HG03571 (cell line): ENCODE measurements at regions not wholly inside any gene's neighbourhood (a gene's known extent, or its start where the extent isn't known, plus 50 kb on each side); places are given as distances from the start of the nearest gene placed in this dataset.

Source experiments
- ATAC-seq: cut with Tn5 transposase; IDR thresholded peaks from one replicate; pipeline ENCODE4 v1.9.1; 2021; ENCODE audit not compliant: unreplicated experiment

DNA sequence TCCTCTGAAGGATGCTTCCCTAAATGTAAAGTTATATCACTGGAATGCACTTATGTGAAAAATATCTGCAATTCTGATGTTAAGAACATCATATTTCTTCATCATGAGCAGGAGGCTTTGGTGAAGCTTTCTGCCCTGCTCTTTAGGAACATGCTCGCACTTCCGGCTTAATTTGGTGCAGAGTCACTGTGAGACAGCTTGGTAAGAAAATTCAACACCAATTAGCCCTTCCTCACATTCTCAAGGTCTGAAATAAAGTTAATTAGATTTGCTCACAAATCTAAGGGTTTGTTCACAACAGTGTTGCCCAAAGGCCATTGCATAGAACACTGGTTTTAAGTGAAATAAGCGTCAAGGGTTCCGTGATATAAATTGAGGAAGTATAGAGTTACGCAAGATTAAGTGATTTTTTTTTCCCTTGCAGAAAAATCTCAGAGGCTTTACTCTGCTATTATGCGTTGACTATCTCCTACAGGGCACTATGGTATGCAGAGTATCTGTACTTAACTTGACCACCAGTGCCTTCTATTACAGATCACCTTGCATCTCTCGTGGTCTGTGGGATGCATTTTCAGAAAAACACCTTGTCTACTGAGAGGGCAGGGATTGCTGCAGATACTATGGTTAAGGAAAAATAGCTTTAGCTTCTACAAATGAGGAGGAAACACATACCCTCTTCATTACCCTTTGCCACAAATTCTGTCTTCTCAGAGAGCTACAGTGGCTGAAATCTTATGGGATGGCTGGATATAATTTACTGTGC, 953.9 kb downstream of the TYW1 start:
- ATAC-seq, result no peak

DNA sequence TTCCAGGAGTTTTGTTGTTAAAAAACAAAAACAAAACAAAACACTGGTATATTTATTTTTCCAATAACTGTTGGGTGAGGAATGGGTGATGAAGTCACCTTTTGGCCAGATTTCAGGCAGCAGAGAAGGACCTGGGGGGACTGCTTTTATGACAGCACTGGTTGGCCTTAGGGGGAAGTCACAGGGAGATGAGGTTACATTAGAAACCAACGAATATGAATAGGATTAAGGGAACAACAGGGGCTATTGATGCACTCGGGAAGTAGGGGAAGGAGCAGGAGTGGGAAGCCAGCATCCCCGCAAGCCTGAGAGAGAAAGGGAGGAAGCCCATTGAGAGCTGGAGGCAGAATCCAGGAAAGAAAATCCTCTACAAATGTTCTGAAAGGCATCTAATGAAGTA, 958.4 kb downstream of the TYW1 start:
- ATAC-seq, result no peak

DNA sequence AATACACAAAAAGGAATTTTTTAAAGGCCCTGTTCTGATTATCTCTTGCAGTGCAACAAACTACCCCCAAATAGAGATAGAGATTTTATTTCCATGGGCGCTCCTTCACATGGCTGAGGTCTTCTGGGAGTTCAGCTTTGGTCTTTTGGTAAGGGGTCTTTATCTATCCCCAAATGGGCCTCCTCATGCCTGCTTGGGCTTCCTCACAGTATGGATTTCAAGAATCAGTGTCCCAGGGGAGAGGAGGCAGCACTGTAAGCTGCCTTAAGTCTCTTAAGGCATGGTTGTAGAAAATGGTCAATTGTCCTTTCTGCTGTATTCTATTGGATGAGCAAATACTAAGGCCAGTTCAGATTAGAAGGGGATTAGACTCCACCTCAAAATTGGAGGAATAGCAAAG, 966.2 kb downstream of the TYW1 start:
- ATAC-seq, result no peak

- ATAC-seq, result no peak
These were observed 979.9 kb downstream of the TYW1 start for GRCh38 chr7:67976490-67976889.

DNA sequence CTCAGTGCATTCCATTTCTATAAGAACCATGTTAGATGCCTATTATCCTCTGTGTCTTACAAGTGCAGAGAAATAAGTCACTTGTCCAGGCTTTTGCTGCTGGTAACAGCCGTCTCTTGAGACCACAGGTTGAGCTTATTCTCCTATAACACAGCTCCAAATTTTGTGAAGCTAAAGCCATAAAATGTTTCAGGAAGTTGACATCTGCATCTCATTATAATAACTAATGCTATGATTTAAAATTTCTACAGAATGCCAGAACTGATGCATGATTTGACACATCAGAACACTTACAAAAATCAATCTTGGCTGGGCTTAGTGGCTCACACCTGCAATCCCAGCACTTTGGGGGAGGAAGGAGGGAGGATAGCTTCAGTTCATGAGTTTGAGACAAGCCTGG, 986.9 kb downstream of the TYW1 start:
- ATAC-seq, result no peak

DNA sequence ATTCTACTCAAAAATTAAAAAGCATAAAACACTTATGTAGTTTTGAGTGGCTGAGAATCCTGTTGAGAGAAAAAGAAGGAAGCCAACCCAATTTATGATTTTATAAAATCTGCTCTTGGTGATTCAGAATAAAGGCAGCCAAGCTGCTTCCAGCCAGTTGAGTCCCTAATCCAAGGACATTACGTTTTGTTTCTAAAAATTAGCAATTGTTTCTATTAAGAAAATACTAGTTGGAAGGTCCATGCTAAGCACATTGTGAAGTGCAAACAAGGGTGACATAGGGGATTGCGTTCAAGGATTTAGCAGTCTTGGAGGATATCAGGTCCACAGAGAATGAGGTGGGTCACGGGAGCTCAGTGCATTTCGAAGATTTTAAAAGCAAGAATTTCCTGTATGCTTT, 987.7 kb downstream of the TYW1 start:
- no peak for ATAC-seq

DNA sequence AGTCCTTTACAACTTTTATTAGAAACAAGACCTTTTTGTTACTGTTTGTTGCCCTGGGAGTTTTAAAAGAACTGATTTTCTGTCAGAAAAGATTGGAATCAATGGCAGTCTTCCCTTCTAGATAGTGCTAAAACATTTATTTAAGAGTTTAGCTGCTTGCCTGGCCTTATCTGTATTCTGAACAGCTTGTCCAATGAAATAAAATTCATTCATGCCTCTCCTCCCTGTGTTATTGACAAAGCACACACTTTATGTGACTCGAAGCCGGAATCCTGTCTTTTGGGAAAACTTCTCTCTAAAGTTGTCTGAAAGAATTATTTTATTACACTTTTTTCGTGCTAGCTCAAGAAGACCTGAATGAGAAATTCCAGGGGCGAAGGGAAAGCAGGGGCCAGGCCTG, 992.5 kb downstream of the TYW1 start:
- no peak for ATAC-seq

DNA sequence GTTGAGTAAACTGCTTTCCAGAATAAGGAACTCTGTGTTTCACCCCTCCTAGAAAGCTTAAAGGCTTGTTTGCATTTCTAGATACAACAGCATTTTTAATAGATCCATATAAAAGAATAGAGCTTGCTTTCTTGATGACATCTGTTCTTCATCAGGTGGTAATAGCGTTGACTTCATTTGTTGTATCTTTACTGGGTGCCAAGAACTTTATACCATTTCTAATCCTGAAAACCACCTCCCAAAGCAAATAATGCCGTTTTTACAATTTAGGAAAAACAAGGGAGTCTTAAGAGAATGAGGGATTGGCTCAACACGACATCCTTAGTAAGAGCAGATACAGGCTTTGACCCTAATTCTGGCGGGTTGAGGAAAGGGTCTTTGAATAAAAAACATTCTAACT, 993.4 kb downstream of the TYW1 start:
- ATAC-seq, result no peak

DNA sequence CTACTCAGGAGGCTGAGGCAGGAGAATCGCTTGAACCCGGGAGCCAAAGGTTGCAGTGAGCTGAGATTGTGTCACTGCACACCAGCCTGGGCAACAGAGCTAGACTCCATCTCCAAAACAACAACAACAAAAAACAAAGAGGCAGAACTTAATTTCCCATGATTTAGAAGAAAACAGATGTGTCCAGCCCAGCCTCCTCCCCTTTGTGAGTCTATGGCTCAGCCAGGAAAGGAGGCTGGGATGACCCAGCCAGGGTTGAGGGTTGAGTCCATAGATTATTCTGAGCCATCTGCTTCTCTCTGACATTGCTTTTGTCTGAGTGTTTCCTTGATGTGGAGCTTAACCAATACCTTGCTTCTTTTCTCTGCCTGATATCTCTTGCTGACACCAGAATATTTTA, 994.1 kb downstream of the TYW1 start:
- no peak for ATAC-seq

GRCh38 chr7:67992287-67992686, 995.7 kb downstream of the TYW1 start:
- no peak for ATAC-seq

GRCh38 chr7:68005992-68006391, 1009.4 kb downstream of the TYW1 start:
- no peak for ATAC-seq

GRCh38 chr7:68006619-68007018, 1010.0 kb downstream of the TYW1 start:
- no peak for ATAC-seq

DNA sequence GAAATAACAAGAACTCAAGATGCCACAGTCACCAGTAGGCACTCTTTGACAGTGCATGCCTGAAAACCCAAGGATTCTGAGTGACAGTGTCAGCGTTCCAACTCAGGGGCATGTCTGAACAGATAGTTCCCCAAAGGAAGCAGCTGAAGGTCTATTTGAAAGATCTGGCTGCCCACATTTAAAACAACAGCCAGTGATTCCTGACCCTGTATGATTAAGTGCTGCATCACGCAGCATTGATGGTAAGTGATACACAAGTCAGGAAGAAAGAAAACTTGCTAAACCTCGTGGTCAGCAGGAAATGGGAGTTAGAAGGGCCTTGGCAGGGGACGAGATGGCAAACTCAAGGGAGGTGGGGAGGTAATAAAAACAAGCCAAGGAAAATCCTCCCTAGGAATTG, 1013.1 kb downstream of the TYW1 start:
- no peak for ATAC-seq

- ATAC-seq, result no peak
These were observed 1017.6 kb downstream of the TYW1 start for GRCh38 chr7:68014031-68014736.

- no peak for ATAC-seq
These were observed 1018.7 kb downstream of the TYW1 start for GRCh38 chr7:68015122-68015977.

GRCh38 chr7:68015978-68016532, 1019.4 kb downstream of the TYW1 start:
- ATAC-seq, result no peak

DNA sequence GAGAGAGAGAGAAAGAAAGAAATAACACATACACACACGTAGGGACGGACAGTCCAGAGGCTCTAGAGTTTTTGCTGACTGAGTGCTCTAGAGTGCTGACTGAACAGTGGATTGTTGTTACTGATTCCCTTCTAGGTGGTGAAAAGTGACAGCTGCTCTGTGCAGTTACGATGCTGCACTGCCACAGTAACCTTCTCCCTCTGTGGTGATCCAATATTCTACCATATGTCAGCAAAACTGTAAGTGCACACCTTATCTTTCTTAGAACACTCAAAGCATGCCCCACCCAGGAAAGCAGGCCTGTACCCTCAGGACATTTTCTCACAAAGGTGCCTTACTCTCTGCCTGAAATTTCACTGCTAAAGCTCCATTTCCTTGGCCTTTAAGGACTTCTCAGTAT, 1023.5 kb downstream of the TYW1 start:
- no peak for ATAC-seq

DNA sequence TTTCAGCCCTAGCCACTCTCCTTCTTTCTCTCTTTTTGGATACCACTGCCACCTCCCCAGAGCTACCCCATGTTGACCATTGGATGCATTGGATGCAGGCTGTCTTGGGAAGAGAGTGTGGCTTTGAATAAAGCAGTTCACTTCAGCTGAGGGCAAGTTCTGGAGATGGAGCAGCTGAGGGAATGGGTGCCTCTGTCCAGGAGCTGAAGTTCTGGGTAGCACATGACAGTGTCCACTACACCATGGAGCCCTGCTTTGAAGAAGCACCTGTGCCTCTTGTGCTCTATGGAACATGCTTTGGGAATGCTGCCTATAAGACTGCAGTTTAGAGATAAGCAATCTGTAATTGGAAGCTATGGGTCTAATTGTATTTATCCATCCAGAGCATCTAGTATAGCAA, 1028.7 kb downstream of the TYW1 start:
- ATAC-seq, result no peak

- ATAC-seq, result no peak
These were observed 1033.9 kb downstream of the TYW1 start for GRCh38 chr7:68030530-68030929.

DNA sequence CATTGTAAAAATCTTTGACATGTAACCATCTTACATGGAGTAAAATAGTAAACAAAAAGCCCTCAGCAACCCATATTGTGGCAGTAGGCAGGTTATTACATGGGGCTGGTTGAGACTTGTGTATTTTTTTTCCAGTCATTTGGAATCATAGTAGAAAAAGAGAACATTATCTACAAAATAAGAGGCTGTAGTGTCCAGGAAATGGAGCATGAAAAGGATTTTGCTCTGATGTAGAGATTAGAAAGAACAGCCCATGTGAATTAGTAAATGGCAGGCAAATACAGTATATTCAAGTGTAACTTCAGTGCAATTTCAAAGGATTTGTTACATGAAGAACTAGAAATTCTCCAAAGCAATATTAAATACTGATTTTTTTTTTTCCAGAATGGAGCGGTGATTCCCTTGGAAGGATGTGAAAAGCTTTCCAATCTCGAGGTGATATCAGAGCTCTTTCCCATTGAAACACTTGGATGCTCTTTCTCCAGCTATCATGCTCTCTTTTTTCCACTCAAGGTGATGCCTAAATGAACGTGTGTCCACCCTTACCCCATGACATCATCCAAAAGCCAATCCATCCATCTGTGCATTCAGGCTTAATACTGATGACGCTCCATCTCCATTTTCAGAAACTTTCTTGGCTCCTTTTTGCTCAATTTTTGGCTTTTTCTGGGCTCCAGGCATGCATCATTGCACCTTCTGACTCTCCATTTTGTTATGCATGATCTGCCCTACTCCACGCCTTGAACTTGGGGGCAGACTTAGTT, 1034.7 kb downstream of the TYW1 start:
- no peak for ATAC-seq
